DND-41 (cell line): ENCODE measurements at regions not wholly inside any gene's neighbourhood (a gene's known extent, or its start where the extent isn't known, plus 50 kb on each side); places are given as distances from the start of the nearest gene placed in this dataset.

ENCODE experiments used
- ATAC-seq: fragments of 200-7000 bp; cut with Tn5 transposase; 3 replicates; pipeline ENCODE4 v1.9.1; 2021; ENCODE audit warnings: low read depth; ENCODE audit not compliant: insufficient read depth
- DNase-seq: peaks from one replicate; pipeline ENCODE4 v3.0.0-alpha.2; 2020
- H2AFZ ChIP-seq: 2 replicates; pipeline ENCODE4 v1.6.0; 2012; ENCODE audit warnings: low read depth, low read length
- H3K27ac ChIP-seq: 2 replicates; pipeline ENCODE4 v1.5.1; 2012; ENCODE audit warnings: low read length, inconsistent platforms
- H3K27me3 ChIP-seq: fragments of 200-600 bp; sonication (generic); 2 replicates; pipeline ENCODE4 v1.6.0; 2012; ENCODE audit warnings: low read length, mild to moderate bottlenecking, inconsistent platforms; ENCODE audit not compliant: insufficient read depth, poor library complexity
- H3K36me3 ChIP-seq: 2 replicates; pipeline ENCODE4 v1.5.1; 2012; ENCODE audit warnings: low read length, inconsistent platforms; ENCODE audit not compliant: insufficient read depth
- H3K4me1 ChIP-seq: 2 replicates; pipeline ENCODE4 v1.5.1; 2012; ENCODE audit warnings: mild to moderate bottlenecking, low read length; ENCODE audit not compliant: insufficient read depth
- H3K4me2 ChIP-seq: 2 replicates; pipeline ENCODE4 v1.6.0; 2012; ENCODE audit warnings: mild to moderate bottlenecking, moderate library complexity, low read length, inconsistent platforms; ENCODE audit not compliant: insufficient read depth
- H3K4me3 ChIP-seq, 2 experiments: fragments of 200-600 bp in 1 of 2; shearing (Covaris generic) in 1 of 2; 2 replicates each; pipeline ENCODE4 v1.5.1; 2012 to 2016; ENCODE audit warnings: inconsistent platforms in 2 of 2, low read length in 2 of 2, mild to moderate bottlenecking in 2 of 2, low read depth in 1 of 2, moderate library complexity in 1 of 2
- H3K79me2 ChIP-seq: 2 replicates; pipeline ENCODE4 v1.6.0; 2012; ENCODE audit warnings: low read length, inconsistent platforms; ENCODE audit not compliant: insufficient read depth
- H3K9ac ChIP-seq: 2 replicates; pipeline ENCODE4 v1.6.0; 2012; ENCODE audit warnings: low read depth, mild to moderate bottlenecking, inconsistent platforms, low read length, moderate library complexity
- H3K9me3 ChIP-seq: 2 replicates; pipeline ENCODE4 v1.5.1; 2012; ENCODE audit warnings: low read length, moderate library complexity, mild to moderate bottlenecking, inconsistent platforms; ENCODE audit not compliant: insufficient read depth, severe bottlenecking
- H4K20me1 ChIP-seq: 2 replicates; pipeline ENCODE4 v1.6.0; 2012; ENCODE audit warnings: low read length; ENCODE audit not compliant: insufficient read depth
- EZH2 ChIP-seq: IDR thresholded peaks from 3 replicates; pipeline ENCODE4 v1.6.1; 2012; ENCODE audit warnings: borderline replicate concordance, low read depth, mild to moderate bottlenecking, moderate library complexity, low read length, inconsistent platforms; ENCODE audit not compliant: severe bottlenecking
- TF ChIP-seq, protein P1 (sequence below): IDR thresholded peaks from 2 replicates; pipeline ENCODE4 v1.5.1; 2012; ENCODE audit warnings: borderline replicate concordance, low read length, moderate library complexity, mild to moderate bottlenecking; ENCODE audit not compliant: poor library complexity, severe bottlenecking; ENCODE audit errors: extremely low read depth

DNA sequence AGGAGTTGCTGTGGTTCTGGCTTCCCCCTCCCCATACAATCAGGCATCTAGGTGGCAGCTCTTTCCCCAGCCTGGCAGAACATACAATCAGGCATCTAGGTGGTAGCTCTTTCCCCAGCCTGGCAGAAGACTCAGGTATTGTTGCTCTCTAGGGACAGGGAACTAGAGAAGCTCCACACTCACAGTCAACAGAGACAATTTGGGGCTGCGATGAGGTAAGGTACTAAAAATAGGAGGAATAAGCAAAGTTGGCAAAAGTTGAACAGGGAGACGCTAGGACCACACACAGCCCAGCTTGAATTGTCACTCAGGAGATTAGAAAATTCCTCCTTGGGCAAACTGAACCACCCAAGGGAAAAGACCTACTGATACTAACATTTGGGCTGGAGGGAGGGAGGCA is 315.5 kb upstream of the CDH5 start:
- ATAC-seq = no peak
- Histone ChIP-seq H4K20me1 (no peaks in the 10 kb centered on the region), H3K9me3 (no peaks in the 10 kb centered on the region), H3K4me3 (no peak overlapping the region), H3K27me3 (peaks cover 5% of the 10 kb centered on the region), H3K27ac (no peak overlapping the region), H3K36me3 (no peaks in the 10 kb centered on the region), H3K4me2 (no peak overlapping the region), H3K9ac (no peak overlapping the region), H3K4me1 (no peaks in the 10 kb centered on the region), H3K79me2 (no peaks in the 10 kb centered on the region), H2AFZ (no peak overlapping the region)
- DNase-seq = no peak
- TF ChIP-seq, protein P1, sequence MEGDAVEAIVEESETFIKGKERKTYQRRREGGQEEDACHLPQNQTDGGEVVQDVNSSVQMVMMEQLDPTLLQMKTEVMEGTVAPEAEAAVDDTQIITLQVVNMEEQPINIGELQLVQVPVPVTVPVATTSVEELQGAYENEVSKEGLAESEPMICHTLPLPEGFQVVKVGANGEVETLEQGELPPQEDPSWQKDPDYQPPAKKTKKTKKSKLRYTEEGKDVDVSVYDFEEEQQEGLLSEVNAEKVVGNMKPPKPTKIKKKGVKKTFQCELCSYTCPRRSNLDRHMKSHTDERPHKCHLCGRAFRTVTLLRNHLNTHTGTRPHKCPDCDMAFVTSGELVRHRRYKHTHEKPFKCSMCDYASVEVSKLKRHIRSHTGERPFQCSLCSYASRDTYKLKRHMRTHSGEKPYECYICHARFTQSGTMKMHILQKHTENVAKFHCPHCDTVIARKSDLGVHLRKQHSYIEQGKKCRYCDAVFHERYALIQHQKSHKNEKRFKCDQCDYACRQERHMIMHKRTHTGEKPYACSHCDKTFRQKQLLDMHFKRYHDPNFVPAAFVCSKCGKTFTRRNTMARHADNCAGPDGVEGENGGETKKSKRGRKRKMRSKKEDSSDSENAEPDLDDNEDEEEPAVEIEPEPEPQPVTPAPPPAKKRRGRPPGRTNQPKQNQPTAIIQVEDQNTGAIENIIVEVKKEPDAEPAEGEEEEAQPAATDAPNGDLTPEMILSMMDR = no peak
- no peak for TF ChIP-seq EZH2

DNA sequence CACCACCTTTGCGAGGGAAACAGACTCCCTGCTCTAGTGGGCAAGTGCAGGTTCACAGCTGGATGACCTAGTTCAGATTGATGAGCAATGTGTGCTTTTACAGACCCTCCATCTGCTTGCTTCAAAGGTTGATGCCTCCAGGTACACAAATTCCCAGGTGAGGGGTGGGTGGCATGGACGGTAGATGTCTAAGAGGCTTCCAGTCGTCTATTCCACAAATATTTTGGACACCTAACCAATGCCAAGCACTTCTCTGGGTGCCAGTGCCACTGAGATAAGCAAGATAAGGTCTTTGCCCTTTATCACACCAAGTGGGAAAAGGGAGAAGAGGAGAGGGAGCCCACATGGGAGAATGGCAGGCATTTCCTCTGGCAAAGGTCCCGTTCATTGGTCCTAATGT is 316.6 kb upstream of the CDH5 start:
- no peak for ATAC-seq
- H4K20me1 ChIP-seq = no peaks in the 10 kb centered on the region
- no peak overlapping the region for H3K27ac ChIP-seq
- H3K36me3 ChIP-seq = no peaks in the 10 kb centered on the region
- no peak overlapping the region for H3K4me2 ChIP-seq
- H3K79me2 ChIP-seq = no peaks in the 10 kb centered on the region
- TF ChIP-seq, protein P1 = no peak
- TF ChIP-seq EZH2 = no peak
- no peak overlapping the region for H2AFZ ChIP-seq
- no peak overlapping the region for H3K4me3 ChIP-seq
- peaks cover 5% of the 10 kb centered on the region for H3K27me3 ChIP-seq
- DNase-seq = no peak
- H3K9me3 ChIP-seq = no peaks in the 10 kb centered on the region
- H3K4me1 ChIP-seq = no peaks in the 10 kb centered on the region
- no peak overlapping the region for H3K9ac ChIP-seq

GRCh38 chr16:66045626-66046025 is 320.9 kb upstream of the CDH5 start:
- no peaks in the 10 kb centered on the region for H3K36me3 ChIP-seq
- no peak overlapping the region for H2AFZ ChIP-seq
- no peaks in the 10 kb centered on the region for H3K4me1 ChIP-seq
- H3K79me2 ChIP-seq = no peaks in the 10 kb centered on the region
- no peak overlapping the region for H3K9ac ChIP-seq
- H3K4me3 ChIP-seq = no peak overlapping the region
- H3K4me2 ChIP-seq = no peak overlapping the region
- H4K20me1 ChIP-seq = no peaks in the 10 kb centered on the region
- DNase-seq (no peak), ATAC-seq (no peak)
- no peak for TF ChIP-seq EZH2
- TF ChIP-seq, protein P1 = no peak
- no peaks in the 10 kb centered on the region for H3K27me3 ChIP-seq
- no peak overlapping the region for H3K27ac ChIP-seq
- no peaks in the 10 kb centered on the region for H3K9me3 ChIP-seq

- ATAC-seq = no peak
- H4K20me1 ChIP-seq = no peaks in the 10 kb centered on the region
- H3K27me3 ChIP-seq = no peaks in the 10 kb centered on the region
- no peak overlapping the region for H3K27ac ChIP-seq
- H3K9ac ChIP-seq = no peak overlapping the region
- H3K4me2 ChIP-seq = no peak overlapping the region
- no peak overlapping the region for H2AFZ ChIP-seq
- H3K79me2 ChIP-seq = no peaks in the 10 kb centered on the region
- H3K36me3 ChIP-seq = no peaks in the 10 kb centered on the region
- H3K4me3 ChIP-seq = no peak overlapping the region
- no peaks in the 10 kb centered on the region for H3K4me1 ChIP-seq
- TF ChIP-seq, protein P1 = no peak
- TF ChIP-seq EZH2 = no peak
- H3K9me3 ChIP-seq = no peaks in the 10 kb centered on the region
- no peak for DNase-seq
These were observed 321.9 kb upstream of the CDH5 start for GRCh38 chr16:66044556-66044955.
